HG03469 (cell line): ENCODE measurements at regions not wholly inside any gene's neighbourhood (a gene's known extent, or its start where the extent isn't known, plus 50 kb on each side); places are given as distances from the start of the nearest gene placed in this dataset.
"Not testable (repeated sequence)": the region's sequence is repeated elsewhere in the genome, so short reads cannot be mapped to it uniquely, and the experiment has no call there.

Experiments
- ATAC-seq: cut with Tn5 transposase; IDR thresholded peaks from one replicate; pipeline ENCODE4 v1.9.1; 2021; ENCODE audit warnings: mild to moderate bottlenecking, moderate library complexity, moderate number of reproducible peaks; ENCODE audit not compliant: unreplicated experiment

- no peak for ATAC-seq
Measured at GRCh38 chr6:137968901-137969300, 101.8 kb downstream of the TNFAIP3 start.

GRCh38 chr6:137969874-137970273 is 102.8 kb downstream of the TNFAIP3 start:
- ATAC-seq: no peak

GRCh38 chr6:137970368-137970767 is 103.3 kb downstream of the TNFAIP3 start:
- ATAC-seq: no peak

- ATAC-seq: no peak
Measured at GRCh38 chr6:137973201-137973600, 106.1 kb downstream of the TNFAIP3 start.

- ATAC-seq: no peak
Measured at GRCh38 chr6:137975188-137975940, 108.3 kb downstream of the TNFAIP3 start.

- no peak for ATAC-seq
Measured at GRCh38 chr6:137976430-137976829, 109.4 kb downstream of the TNFAIP3 start.

- no peak for ATAC-seq
Measured at GRCh38 chr6:137977206-137977605, 110.1 kb downstream of the TNFAIP3 start.

GRCh38 chr6:137977814-137978213 is 110.8 kb downstream of the TNFAIP3 start:
- ATAC-seq: no peak

- no peak for ATAC-seq
Measured at GRCh38 chr6:137978252-137978896, 111.3 kb downstream of the TNFAIP3 start.

- ATAC-seq: not testable (repeated sequence)
Measured at GRCh38 chr6:137979263-137979662, 112.2 kb downstream of the TNFAIP3 start.

- ATAC-seq: no peak
Measured at GRCh38 chr6:137980777-137981176, 113.7 kb downstream of the TNFAIP3 start.

- no peak for ATAC-seq
Measured at GRCh38 chr6:137981758-137982157, 114.7 kb downstream of the TNFAIP3 start.

GRCh38 chr6:137982418-137983189 is 115.5 kb downstream of the TNFAIP3 start:
- ATAC-seq: no peak

- no peak for ATAC-seq
Measured at GRCh38 chr6:137983269-137983668, 116.2 kb downstream of the TNFAIP3 start.

GRCh38 chr6:137989664-137990063 is 117.6 kb downstream of the PERP start:
- ATAC-seq: no peak

- no peak for ATAC-seq
Measured at GRCh38 chr6:137995371-137995770, 111.8 kb downstream of the PERP start.

GRCh38 chr6:137998461-137999019 is 108.7 kb downstream of the PERP start:
- ATAC-seq: no peak

GRCh38 chr6:137999815-138000214 is 107.4 kb downstream of the PERP start:
- no peak for ATAC-seq

GRCh38 chr6:138000941-138001340 is 106.3 kb downstream of the PERP start:
- no peak for ATAC-seq

- no peak for ATAC-seq
Measured at GRCh38 chr6:138001750-138002349, 105.4 kb downstream of the PERP start.
